Epidermal melanocyte (primary cell): ENCODE measurements at regions not wholly inside any gene's neighbourhood (a gene's known extent, or its start where the extent isn't known, plus 50 kb on each side); places are given as distances from the start of the nearest gene placed in this dataset.
"Not testable (repeated sequence)": the region's sequence is repeated elsewhere in the genome, so short reads cannot be mapped to it uniquely, and the experiment has no call there.

ENCODE experiments used
- DNase-seq: peaks from one replicate; pipeline ENCODE4 v3.0.0; 2011; ENCODE audit warnings: low spot score; ENCODE audit not compliant: insufficient read length

DNA sequence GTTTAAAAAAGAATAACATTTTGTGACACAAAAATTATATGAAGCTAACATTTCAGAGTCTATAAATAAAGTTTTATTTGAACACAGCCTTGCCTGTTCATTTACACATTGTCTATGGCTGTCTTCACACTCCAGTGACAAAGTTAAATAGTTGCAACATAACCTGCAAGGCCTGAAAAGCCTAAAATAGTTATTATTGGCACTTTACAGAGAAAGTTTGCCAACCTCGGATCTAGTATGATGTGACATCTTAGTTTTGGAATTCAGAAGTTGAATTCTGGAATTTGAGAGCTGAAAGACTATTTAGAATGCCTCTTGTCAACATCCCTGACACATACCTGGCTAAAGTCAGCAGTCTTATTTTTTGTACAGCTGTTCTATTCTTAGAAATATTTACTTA is 68.3 kb downstream of the DYRK2 start:
- DNase-seq: no peak

DNA sequence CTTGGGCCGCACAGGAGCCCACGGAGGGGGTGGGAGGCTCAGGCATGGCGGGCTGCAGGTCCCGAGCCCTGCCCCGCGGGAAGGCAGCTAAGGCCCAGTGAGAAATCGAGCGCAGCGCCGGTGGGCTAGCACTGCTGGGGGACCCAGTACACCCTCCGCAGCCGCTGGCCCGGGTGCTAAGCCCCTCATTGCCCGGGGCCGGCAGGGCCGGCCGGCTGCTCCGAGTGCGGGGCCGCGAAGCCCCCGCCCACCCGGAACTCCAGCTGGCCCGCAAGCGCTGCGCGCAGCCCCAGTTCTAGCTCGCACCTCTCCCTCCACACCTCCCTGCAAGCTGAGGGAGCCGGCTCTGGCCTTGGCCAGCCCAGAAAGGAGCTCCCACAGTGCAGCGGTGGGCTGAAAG is 70.8 kb downstream of the DYRK2 start:
- DNase-seq: not testable (repeated sequence)

DNA sequence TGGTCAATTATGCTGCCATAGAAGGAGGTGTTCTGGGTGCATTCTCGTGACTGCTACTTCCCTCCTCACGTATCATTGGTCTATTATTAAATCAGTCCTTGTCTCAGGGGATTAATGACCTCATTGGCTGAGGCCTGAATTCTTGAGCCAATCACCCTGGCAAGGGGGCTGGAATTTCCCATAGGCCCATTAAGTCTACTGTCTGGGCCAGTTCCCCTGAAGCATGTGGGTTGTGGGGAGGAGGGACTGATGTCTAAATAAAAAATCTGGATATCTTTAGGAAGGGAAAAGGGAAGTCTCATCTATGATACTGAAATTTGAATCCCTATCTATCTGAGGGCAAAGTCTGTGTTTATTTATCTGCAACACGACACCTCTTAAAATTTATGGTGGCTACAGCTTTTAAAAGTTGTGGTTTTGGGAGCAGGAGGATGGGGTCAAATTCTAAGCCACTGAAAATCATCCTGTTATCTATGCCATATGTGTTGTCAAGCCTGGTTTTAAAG is 71.9 kb downstream of the DYRK2 start:
- no peak for DNase-seq

DNA sequence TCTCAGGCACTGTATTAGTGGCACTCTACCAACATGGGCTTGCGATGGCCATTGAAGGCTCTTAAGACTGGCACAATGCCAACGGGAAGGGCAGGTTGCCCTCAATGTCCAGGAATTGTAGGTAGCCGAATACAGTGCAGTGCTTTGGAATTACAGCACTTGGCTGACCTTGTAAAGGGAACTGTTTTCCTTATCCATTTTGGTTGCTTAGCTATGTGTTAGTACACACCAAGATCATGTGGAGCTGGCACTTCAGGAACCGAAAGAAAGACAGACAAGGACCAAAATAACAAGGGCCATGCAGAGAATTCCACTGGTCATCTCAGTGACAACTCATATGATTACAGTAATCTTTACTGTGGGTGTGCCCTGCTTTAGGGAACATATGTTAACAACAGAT is 72.7 kb downstream of the DYRK2 start:
- no peak for DNase-seq

DNA sequence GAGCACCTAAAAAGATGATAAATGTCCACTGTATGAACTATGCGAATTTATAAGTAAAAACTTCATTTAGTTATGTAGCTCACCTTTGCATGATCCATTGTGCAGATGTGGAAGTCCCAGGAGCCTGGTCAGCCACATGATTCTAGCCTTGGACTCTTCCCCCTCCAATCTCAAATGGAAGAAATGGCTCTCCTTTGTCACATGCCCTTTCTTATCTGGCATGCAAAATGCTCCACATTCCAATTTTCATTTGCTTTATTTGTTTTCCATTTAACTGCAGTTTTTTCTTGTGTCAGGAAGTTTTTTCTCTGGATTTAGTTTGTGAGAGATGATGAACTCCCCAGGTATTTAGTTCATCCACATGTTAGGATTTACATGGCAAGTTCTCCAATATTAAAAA is 73.8 kb downstream of the DYRK2 start:
- no peak for DNase-seq

DNA sequence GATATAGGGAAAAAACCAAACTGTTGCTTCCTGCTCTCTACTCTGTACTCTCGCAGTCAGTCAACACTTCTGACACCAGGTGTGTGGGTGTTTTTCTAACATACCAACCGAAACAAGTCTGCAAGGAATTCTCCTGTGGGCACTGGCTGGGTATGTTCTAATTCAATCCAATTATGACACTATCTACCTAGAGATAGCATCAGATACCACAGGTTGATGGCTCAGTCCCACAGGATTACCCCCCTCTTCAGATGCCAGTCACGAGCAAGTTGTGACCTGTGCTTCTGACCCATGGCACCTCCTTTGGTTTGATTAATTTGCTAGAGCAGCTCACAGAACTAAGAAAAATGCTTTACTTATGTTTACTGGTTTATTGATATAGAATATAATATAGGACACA is 78.3 kb downstream of the DYRK2 start:
- no peak for DNase-seq

DNA sequence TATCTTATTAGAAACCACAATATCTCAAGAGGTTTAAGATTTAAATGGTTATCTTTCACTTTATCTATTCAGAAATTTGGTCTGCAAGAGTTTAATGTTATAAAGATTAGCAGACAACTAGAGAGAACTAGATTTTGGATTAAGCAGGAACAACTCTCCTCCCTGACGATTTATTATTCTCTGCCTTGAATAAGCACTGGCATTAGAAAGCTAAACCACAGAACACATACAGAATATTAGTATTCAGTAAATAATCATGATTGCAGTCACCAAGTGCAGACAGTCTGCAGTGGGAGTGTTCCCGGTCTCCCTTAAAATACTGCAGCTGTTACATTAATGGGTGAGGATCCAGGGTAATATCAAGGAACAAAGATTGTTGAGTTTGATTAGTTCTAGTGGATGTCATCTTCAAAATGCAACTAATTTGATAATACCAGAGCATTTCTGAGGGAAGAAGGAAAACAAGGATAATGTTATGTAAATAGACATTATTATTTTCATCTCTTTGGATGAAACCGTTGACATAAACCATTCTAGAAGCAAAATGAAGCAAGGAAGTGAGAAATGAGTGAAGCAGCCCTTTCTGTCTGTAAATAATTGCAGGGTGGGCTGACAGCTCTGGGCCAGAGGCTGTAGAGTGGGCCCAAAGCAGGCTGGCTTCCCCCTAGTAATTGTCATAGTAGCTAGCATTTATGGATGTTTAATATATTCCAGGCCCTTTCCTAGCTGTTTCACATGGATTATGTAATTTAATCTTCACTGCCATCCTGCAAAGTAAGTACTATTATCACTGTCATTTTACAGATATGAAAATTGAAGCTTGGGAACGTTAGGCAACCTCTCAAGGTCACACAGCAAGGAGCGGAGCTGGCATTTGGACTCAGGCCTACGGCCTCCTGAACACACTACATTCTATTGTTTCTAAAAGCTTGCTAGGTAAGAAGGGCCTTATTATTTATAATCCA is 79.4 kb downstream of the DYRK2 start:
- no peak for DNase-seq

DNA sequence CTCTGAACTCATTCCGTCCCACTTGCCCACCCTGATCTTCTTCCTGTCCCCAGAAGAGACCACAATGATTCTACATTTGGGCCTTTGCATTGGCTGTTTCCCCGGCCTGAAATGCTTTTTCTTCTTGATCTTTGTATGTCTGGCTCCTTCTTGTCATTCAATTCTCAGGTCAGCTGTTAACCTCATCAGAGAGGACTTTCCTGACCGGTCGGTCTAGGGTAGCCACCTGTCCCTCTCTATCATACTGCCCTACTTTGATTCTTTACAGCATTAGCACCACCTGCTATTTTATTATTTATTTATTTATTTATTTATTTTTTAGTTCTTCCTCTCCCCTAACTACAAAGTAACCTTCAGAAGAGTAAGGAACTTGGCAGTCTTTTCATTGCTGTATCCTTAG is 84.3 kb downstream of the DYRK2 start:
- DNase-seq: no peak

DNA sequence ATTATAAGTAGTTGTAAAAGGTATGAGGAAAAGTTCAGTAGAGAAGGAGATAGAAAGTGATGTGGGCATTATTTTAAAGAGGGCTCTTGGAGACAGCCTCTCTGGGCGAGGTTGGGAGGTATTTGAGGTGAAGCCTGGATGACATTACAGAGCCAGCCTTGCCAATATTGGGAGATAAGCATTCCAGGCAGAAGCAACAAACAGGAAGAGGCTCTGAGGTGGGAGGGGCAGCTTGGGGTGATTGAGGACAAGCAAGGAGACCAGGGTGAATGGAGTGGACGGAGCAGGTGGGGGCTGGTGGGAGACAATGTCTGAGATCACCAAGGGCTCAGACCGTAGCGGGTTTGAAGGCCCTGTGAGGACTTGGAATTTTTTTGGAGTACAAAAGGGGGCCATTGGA is 87.3 kb downstream of the DYRK2 start:
- no peak for DNase-seq

DNA sequence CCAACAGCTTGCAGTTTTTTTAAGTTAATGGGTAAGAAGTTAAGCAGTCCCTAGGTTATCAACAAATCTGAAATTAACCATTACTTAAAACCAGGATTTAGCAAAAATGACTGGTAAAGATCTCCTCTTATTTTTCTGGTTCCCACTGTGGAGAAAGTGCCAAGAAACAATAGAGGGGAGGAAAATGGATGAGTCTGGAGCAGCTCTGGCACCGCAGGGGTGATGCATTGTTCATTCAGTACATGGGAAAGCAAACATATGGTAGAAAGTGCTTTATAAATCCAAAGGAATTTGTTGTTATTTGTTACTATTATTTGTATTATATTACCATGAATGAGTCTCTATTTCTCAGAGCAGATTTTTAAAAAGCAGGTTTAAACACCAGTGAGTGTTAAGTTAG is 92.2 kb downstream of the DYRK2 start:
- no peak for DNase-seq

DNA sequence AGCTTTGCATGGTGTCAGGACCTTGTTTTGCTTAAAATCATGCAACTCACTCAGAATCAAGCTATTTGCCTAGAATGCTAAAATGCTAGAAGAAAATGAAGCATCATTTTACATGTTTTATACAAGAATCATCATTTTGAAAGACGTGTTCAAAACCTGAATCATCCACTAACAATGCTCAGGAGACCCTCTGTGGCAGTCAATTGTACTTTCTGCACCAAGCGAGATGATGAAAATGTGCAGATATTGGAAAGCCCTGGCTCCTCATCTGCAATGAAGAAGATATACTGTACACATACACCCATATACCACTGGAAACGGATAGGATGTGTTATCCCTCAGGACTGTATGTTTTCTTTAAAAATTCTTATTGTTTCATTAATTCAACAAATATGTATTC is 92.7 kb downstream of the DYRK2 start:
- DNase-seq: no peak

DNA sequence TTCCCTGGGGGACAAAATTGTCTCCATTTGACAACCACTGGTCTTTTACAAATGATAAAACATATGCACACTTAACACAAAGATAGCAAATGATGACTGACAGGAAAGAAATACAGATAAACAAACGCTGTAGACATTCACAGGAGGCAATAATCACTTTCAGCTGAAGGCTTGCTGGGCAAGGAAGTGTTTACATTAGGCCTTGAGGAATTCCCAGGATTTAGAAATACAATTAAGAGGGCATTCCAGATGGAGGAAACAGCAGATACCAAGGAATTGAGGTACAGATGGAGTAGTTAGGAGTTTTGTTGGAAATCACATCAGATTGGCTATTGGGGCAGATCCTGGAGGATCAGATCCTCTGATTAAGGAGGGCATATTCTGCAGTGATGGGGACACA is 93.9 kb downstream of the DYRK2 start:
- no peak for DNase-seq

DNA sequence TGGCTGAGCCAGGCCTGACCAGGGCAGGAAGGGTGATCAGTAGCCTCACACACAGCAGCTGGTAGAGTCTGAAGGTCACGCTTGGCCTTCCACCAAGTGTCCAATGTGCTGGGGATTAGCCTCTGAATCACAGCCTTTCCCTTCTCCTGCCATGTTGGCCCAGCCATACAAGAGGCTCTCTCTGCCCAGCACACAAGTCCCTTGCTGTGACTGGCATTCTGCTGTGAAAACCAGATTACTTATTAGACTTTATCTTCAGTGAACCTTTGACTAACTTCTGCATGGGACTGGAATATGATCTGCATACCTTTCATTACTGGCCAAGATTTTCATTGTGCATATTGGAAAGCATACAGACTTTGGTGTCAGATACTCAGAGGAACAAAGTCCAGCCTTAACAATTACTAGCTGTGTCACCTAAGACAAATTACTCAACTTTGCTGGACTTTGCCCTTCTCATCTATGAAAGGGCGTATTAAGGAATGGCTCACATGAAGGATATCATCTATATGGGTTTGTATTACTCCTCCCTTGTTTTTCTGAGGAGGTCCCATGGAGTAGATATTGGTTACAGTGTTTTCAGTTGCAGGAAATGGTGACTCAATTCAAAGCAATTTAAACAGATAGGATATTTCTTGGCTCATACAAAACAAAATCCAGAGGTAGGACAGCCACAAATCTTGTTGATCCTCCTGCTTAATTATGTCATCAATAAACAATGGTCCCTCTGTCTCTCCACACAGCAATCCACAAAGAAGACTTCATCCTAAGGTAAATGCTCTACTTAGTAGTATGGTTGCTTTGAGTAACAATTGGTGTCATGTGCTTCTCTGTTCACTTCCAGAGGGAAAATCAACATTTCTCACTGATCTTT is 99.6 kb downstream of the DYRK2 start:
- no peak for DNase-seq

DNA sequence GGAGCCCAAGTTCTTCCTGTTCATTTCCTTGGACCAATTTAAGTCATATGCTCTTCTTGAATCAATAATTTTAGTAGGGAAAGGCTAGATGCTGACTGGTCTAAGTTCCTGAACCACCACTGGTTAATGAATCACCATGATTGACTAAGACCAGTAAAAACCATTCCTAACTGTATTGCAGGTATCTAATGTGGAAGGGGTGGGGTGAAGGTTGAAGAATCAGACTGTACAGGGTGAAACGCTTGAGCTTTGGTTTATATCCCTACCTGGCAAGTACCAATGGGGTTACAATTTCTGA is 100.1 kb downstream of the DYRK2 start:
- DNase-seq: no peak

DNA sequence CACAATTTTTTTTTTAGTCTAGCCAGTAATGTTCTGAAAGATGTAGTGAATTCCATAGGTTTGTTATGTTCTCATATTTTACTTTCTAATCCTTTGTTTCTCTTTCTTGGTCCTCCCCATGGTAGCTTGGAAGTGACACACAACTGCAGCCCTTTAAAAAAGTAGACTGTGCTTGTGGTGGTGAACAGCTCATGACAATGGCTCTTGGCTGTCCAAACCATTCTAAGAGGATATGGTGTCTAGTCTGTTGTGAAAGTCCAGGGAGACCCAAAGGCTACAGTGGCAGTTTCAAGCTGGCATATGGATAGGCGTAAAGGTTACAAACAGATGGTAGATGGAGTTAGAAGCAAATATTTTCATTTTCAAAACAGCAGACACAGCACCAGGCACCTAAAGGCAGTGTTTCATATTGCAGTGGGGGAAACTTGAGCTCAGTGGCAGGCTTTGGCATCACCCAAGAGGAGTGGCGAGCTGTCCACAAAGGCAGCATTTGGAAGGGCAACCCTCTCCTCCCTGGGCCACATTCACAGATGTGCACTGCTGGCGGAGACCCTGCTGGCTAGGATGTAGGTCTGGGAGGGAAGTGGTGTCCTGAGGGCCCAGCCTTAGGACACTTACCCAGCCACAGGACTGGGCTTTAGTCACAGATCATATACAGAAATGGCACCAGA is 102.1 kb downstream of the DYRK2 start:
- no peak for DNase-seq

DNA sequence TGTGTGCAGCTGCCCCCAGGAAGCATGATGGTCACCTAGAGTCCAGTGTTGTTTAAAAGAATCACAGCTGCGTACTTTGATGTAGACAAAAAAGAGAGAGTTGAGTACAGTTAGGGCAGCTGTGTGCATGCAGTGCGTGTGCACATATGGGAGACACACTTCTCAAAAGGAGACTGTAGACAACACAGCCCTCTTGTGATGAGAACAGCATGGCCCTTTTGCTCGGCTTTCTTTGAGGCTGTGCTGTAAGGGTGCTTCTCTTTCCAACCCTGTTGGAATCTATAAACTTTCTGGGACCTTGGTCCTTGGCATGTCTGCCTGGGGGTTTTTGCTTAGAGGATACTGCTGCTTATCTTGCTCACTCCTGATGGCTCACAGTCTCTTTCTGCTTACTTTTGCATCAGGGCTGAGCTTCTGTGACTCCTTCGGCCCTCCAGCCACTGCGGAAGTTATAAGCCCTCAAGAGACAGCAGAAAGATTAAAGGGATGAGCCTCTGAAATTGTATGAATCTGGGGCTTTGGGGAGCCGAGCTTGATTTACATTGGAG is 102.9 kb downstream of the DYRK2 start:
- DNase-seq: no peak

DNA sequence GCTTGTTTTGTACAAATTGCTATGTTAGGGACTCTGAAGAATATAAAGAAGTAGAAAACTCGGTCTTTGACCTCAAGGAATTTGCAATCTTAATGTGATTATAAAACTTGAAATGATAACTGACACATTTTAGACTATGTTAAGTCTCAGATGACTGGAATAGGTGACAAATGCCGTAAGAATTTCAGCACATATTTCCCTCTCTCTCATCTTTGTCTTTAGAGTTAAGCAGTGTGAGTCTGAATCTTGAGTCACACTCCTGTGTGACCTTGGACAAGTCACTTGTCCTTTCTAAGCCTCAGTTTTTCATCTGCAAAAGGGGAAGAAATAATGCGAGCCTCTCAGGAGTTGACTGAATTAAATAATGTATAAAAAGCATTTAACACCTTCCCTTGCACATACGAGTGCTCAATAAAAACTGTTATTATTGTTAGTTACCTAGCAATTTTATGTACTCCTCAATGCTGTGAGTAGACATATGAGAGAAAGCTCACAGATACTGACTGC is 103.7 kb downstream of the DYRK2 start:
- DNase-seq: no peak

DNA sequence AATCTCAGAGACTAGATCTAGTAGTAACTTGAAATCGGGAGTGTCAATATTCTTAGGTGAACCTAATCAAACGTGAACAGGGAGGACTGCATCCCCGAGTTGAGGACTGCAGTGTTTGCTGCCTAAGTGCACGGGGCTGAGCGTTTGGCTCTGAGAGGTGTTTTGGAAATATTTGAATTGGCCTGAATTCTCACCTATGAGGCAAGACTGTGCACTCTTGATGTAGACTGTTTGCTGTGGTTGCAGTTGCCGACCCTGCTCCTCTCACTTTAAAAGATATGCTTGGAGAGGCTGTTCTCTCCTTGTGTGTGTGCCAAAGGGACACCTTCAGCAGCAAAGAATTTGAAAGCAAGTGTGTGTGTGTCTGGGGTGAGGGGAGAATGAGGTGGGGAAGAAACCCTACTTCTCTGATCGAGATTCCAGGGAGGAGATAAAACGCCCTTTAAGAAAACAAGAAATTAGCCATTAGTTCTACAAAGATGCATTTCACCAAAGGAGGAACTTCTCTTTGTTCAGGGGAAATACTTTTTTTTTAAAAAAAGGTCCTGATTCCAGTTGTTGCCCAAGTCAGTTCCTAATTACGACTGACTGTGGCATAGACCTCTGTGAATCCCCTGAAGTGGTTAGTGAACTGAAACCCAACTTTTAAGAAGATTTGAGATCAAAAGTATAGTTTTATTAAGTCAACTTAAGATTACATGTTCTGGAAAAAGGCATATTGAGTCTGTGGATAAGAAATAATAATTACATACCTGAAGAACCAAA is 106.6 kb downstream of the DYRK2 start:
- no peak for DNase-seq

DNA sequence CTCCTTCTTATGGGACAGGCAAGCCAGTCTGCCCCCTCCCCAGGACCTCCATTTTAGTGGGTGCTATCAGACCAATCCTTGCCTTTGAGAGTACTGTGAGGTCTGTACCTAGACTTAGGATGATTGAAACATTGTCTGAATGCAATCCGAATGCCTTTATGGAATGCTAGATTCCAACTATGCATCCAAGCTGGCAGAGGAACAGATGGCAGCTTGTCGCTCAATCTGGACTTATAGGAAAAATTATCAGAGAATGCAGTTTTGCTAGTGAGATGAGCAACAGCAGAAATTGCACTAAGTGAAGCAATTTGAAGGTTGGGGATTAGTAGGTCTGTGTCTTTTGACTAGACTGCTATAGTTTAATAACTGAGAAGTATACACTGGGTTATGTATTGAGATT is 109.1 kb downstream of the DYRK2 start:
- DNase-seq: no peak

DNA sequence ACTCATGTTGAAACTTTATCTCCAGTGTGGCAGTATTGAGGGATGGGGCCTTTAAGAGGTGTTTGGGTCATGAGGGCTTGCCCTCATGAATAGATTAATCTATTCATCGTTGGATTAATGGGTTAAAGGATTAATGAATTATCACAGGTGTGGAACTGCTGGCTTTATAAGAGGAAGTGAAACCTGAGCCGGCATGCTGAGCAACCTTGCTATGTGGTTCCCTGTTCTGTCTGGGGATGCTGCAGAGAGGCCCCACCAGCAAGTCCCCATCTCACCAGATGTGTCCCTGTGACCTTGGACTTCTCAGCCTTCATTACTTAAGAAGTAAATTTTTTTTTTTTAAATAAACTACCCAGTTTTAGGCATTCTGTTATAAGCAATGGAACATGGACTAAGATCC is 109.6 kb downstream of the DYRK2 start:
- DNase-seq: no peak

DNA sequence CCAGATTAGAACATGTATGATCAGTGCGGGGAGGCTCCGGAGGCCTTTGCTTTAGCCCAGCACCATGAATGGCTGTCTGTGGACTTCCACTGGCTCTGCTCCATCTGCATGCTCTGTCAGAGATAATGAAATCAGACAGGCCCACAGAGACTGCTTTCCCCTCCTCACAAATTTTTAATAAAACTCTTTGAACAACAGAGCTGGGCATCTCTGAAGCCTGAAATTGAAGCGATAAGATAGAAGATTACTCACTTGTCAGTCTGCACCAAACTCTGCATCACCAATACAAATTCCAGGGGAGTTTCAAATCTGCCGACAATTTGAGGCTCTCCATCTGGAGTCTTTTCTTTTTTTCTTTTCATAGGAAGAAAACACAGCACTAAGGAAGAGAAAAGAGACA is 110.0 kb downstream of the DYRK2 start:
- DNase-seq: no peak
